RWPE2 (cell line): ENCODE measurements at regions not wholly inside any gene's neighbourhood (a gene's known extent, or its start where the extent isn't known, plus 50 kb on each side); places are given as distances from the start of the nearest gene placed in this dataset.
A peak's percentile ranks its signal among the peaks of the same experiment; 100 is the strongest.
"Not testable (repeated sequence)": the region's sequence is repeated elsewhere in the genome, so short reads cannot be mapped to it uniquely, and the experiment has no call there.

ENCODE experiments used
- ATAC-seq: fragments of 200-7000 bp; cut with Tn5 transposase; 3 replicates; pipeline ENCODE4 v1.9.1; 2021; ENCODE audit warnings: low read depth
- DNase-seq: peaks from one replicate; pipeline ENCODE4 v3.0.0-alpha.2; 2020; ENCODE audit warnings: low spot score
- H3K27ac ChIP-seq: fragments of 450-650 bp; 2 replicates; pipeline ENCODE4 v1.5.1; 2017; ENCODE audit warnings: mild to moderate bottlenecking; ENCODE audit not compliant: poor library complexity, severe bottlenecking
- H3K27me3 ChIP-seq: fragments of 250-450 bp; sonication (Bioruptor Pico); 2 replicates; pipeline ENCODE4 v1.5.1; 2021; ENCODE audit warnings: mild to moderate bottlenecking, moderate library complexity; ENCODE audit not compliant: insufficient read depth, poor library complexity, severe bottlenecking
- H3K36me3 ChIP-seq: fragments of 250-450 bp; sonication (Bioruptor Pico); 2 replicates; pipeline ENCODE4 v1.5.1; 2020; ENCODE audit warnings: low read depth, mild to moderate bottlenecking, moderate library complexity
- H3K4me1 ChIP-seq: fragments of 250-450 bp; sonication (Bioruptor Pico); 2 replicates; pipeline ENCODE4 v1.5.1; 2021; ENCODE audit warnings: mild to moderate bottlenecking, moderate library complexity; ENCODE audit not compliant: insufficient read depth, poor library complexity, severe bottlenecking
- H3K4me3 ChIP-seq: fragments of 250-450 bp; sonication (Bioruptor Pico); 2 replicates; pipeline ENCODE4 v1.5.1; 2021; ENCODE audit warnings: mild to moderate bottlenecking, moderate library complexity; ENCODE audit not compliant: severe bottlenecking
- H3K9me3 ChIP-seq: fragments of 250-450 bp; sonication (Bioruptor Pico); 2 replicates; pipeline ENCODE4 v1.5.1; 2021; ENCODE audit warnings: mild to moderate bottlenecking, moderate library complexity; ENCODE audit not compliant: severe bottlenecking
- CTCF ChIP-seq: fragments of 450-650 bp; IDR thresholded peaks from one replicate; pipeline ENCODE4 v1.5.1; 2017; ENCODE audit warnings: mild to moderate bottlenecking, moderate library complexity; ENCODE audit not compliant: poor library complexity, severe bottlenecking

- H3K4me3 ChIP-seq: no peak overlapping the region
- TF ChIP-seq CTCF: no peak
- peaks cover 13% of the 10 kb centered on the region for H3K4me1 ChIP-seq
- no peaks in the 10 kb centered on the region for H3K27me3 ChIP-seq
- DNase-seq (no peak), ATAC-seq (no peak)
- H3K36me3 ChIP-seq: no peaks in the 10 kb centered on the region
- no peak overlapping the region for H3K27ac ChIP-seq
- no peaks in the 10 kb centered on the region for H3K9me3 ChIP-seq
These were observed 91.9 kb downstream of the FEM1C start for GRCh38 chr5:115452536-115453235.

DNA sequence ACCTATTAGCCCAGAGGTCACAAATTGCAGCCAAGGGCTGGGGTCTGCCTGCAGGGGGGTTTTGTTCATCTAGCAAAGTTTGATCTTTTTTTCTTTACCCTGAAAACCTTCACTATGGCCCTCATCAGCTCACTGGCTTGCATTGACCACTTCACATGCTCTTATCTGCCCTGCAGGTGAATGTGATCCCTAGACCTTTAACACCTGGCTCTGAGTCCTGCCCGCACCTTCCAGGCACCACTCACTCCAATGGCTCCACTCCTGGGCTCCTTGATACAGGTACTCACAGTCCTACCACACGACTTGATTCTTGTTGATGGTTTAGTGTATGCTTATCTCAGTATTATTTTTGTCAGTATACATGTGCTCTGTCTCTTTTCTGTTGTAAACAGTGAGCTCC, 92.5 kb downstream of the FEM1C start:
- no peak overlapping the region for H3K27ac ChIP-seq
- no peak for ATAC-seq
- H3K4me1 ChIP-seq: peaks cover 13% of the 10 kb centered on the region
- H3K36me3 ChIP-seq: no peaks in the 10 kb centered on the region
- H3K27me3 ChIP-seq: no peaks in the 10 kb centered on the region
- H3K9me3 ChIP-seq: no peaks in the 10 kb centered on the region
- no peak overlapping the region for H3K4me3 ChIP-seq
- DNase-seq: no peak
- TF ChIP-seq CTCF: no peak

DNA sequence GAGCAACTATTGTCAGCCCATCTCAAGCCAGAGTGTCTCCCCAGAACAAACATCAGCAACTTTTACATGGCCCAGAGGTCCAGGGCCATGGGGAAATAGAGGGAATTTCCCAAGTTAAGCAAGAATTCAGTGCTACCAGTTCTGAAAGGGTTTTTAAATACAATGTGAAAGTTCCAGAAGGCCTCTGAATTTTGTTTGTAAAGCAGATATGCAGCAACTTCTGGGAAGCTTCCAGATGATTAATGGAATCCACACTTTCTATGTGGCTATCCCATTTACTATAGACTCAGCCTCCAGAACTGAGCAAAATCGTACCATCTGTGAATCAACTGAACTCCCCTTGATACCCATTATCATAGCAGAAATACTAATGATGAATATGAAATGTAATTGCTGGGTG, 93.8 kb downstream of the FEM1C start:
- ATAC-seq: peak; percentile 34; the same call in 2 of the 3 replicates
- Histone ChIP-seq H3K4me3 (no peak overlapping the region), H3K27ac (no peak overlapping the region), H3K27me3 (no peaks in the 10 kb centered on the region), H3K36me3 (no peaks in the 10 kb centered on the region), H3K9me3 (no peaks in the 10 kb centered on the region), H3K4me1 (peaks cover 12% of the 10 kb centered on the region)
- TF ChIP-seq CTCF: no peak
- DNase-seq: no peak

DNA sequence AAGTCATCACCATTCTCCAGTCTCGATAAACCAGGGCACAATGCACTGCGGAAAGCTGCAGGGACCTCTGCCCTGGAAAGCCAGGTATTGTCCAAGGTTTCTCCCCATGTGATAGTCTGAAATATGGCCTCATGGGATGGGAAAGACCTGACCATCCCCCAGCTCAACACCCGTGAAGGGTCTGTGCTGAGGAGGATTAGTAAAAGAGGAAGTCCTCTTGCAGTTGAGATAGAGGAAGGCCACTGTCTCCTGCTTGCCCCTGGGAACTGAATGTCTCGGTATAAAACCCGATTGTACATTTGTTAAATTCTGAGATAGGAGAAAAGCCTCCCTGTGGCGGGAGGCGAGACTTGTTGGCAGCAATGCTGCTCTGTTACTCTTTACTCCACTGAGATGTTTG, 95.9 kb downstream of the FEM1C start:
- not testable (repeated sequence) for H3K9me3 ChIP-seq, H3K4me3 ChIP-seq, H3K36me3 ChIP-seq, H3K27me3 ChIP-seq, DNase-seq, H3K4me1 ChIP-seq, H3K27ac ChIP-seq, ATAC-seq

- no peak overlapping the region for H3K4me3 ChIP-seq
- H3K9me3 ChIP-seq: peaks cover 8% of the 10 kb centered on the region
- DNase-seq (no peak), ATAC-seq (peak; percentile 67)
- no peak overlapping the region for H3K27ac ChIP-seq
- H3K4me1 ChIP-seq: peaks cover 7% of the 10 kb centered on the region
- H3K36me3 ChIP-seq: no peaks in the 10 kb centered on the region
- TF ChIP-seq CTCF: no peak
- H3K27me3 ChIP-seq: no peaks in the 10 kb centered on the region
These were observed 103.7 kb downstream of the FEM1C start for GRCh38 chr5:115440782-115441451.
